GM03348 (cell line): ENCODE measurements at regions not wholly inside any gene's neighbourhood (a gene's known extent, or its start where the extent isn't known, plus 50 kb on each side); places are given as distances from the start of the nearest gene placed in this dataset.
"Not testable (repeated sequence)": the region's sequence is repeated elsewhere in the genome, so short reads cannot be mapped to it uniquely, and the experiment has no call there.

Experiments
- DNase-seq: peaks from one replicate; pipeline ENCODE4 v3.0.0; 2012; ENCODE audit warnings: low spot score

DNA sequence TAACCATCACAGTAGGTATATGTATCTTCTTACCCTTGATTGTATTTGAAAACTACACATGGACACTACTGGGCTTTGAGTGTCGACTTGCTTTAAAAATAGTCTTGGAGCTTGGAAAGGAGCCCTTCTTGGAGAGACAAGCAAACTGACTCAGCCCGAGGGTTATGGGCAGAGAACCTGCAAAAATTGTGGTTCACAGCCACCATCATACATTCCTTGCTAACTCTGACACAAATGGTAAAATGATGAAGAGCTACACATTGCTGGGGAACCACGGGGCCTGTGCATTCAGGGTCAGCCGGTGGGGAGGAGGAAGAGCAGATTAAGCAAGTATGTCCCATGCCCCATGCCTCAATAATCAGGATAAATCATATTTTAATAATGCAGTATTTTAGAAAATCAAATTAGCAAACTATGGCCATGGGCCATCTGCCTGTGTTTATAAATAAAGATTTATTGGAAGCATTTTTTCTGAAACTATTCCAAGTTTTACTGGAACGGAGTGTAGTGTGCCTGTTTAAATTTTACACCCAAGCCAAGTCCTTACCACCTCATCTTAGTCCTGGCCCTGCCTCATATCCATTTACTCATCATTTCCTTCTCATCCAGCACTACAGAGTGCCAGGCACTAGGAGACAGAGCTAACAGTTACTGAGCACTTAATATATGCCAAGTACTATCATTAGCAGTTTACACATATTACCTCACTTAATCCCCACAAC, 195.7 kb downstream of the PALM2AKAP2 start:
- peak; percentile 80 for DNase-seq

DNA sequence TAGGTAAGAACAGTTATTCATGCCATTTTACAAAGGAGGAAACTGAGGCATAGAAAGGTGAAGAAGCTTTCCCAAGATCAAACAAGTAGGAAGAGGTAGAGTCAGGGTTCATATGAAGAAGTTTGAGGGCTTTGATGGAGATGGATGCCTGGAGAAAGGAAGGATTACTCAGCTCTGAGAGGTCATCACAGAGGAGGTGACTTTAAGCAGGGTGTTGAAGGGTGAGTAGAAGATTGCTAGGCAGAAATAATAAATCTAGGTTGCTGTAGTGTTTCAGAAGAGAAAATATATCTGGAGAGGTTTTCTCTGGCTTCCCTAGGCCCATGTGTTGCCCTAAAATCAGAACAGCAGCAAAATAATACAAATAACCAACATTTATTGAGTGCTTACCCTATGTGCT, 196.3 kb downstream of the PALM2AKAP2 start:
- no peak for DNase-seq

DNA sequence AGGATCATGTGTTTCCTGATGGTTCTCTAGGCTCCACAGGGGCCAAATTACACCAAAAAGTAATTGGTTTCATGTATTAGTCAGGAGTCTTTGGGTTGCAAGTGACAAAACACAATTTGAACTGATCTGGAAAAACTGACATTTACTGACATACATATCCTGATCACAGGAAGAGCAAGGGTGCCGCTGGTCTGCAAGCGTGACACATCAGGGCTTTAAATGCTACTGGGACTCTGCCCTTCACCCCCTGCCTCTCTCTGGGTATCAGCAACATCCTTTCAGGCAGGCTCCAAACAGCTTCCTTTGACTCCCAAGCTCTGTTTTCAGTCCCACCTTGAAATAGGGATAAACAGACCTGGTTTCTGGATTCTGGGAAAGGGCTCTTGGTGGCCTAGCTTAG, 197.5 kb downstream of the PALM2AKAP2 start:
- no peak for DNase-seq

DNA sequence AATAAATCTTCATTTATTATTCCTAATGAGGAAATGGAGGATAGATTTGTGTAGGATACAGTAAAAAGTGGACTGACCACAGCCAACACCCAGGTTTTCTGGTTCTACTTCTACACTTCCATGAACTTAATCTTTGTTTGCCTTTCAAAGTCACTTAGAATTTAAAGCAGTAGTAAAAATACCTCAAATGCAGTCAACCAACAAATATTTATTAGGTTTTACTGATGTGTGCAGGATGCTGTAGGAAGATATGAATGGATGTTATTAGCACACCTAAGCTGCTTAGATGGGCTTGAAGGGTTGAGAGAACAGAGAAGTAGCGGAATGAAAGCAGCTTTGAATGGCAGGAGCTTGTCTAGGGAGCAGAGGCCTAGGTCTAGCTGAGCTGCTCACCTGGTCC, 201.1 kb downstream of the PALM2AKAP2 start:
- DNase-seq, result no peak

DNA sequence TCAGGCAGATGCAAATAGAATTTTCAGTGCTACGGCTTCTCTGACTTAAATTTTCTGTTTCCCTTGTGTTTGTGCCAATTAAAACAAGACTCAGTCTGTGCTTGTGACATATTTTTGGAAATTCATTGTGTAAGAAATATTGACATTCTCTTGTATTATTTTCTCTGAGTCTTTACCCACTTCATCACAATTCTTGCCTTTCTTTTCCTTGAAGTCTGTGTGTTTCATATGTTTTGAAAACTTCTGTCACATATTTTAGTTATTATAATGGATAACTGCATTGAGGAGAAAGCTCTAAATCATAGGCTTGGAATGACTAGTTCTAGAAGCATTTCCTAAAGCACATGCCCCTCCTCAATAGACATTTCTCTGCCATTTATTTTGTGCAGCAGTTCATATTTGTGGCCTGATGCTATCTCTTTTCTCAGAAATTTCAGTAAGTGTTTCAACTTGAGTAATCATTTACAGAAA, 206.6 kb downstream of the PALM2AKAP2 start:
- peak; percentile 81 for DNase-seq

DNA sequence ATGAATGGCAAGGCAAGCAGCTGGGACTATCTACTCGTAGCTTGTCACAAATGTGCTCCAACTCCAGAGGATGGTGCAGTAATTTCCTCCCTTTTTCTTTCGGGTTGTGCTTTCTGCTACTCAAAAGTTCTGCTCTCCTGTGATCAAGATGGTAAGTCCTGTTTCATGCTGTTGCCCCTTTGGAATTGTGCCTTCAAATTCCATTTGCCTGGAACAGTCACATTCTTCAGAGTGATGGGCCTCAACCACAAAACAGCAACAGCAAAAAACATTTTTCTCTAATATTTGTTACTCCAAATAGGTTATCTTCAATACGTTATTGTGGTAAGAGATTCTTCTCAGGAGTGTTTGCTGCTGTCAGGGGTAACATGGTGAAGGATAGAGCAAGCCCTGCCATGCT, 209.3 kb downstream of the PALM2AKAP2 start:
- DNase-seq, result peak; percentile 27

DNA sequence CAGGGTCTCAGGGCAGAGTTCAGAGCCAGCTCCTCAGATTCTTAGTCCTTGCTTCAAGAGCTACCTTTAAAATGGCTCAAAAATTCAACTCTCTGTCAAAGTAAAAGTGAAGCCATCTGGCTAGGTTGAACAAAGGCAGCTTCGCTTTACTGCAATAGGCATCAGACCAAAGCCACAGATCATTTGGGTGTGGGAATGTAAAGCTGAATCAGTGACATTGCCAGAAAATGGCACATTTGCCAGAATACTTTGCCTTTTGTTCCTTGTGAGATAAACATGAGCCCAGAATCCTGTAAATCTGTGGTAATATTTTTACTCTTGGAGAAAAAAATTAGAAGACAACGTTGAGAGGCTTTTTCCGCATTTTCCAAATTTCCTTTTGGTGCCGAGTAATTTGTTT, 210.5 kb downstream of the PALM2AKAP2 start:
- DNase-seq, result peak; percentile 12

DNA sequence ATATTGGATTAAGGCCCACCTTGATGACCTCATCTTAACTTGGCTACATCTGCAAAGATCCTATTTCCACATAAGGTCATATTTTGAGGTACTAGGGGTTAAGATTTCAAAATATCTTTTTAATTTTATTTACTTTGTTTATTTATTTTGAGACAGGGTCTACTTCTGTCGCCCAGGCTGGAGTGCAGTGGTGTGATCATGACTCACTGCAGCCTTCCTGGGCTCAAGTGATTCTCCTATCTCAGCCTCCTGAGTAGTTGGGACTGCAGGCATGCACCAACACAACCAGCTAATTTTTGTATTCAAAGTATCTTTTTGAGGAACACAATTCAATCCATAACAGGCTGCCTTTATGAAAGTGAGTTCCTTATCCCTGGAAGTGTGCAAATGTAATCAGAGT, 212.3 kb downstream of the PALM2AKAP2 start:
- DNase-seq, result no peak

DNA sequence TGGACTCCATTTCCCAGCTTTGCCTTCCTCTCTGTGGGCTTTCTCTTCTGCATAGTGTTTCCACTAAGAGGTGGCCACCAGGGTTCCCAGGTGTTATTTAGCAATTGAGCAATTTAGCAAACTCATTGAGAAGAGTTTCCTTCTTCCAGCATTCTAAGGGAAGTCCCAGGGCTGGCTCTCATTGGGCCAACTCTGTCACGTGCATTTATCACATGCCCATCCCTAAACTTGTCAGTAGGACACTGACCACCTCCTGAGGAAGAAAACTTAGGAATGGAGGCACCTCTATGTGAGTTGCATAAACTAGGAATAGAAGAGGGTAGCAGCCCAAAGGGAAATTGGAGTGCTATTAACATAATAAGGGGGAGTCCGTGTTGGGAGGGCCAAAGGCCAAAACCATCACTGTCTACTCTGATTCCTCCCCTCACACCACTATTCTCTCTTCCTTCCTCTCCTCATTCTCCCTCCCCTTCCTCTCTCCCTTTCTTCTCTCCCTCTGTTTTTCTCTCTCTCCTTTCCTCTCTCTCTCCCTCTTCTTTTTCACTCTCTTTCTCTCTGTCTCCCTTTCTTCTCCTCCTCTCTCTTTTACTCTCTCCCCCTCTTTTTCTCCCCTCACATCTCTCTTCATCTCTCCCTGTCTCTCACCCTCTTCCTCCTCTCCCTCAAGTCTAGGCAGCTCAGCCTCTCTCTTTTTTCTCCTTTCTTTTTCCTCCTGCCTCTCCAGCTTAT, 213.4 kb downstream of the PALM2AKAP2 start:
- no peak for DNase-seq

DNA sequence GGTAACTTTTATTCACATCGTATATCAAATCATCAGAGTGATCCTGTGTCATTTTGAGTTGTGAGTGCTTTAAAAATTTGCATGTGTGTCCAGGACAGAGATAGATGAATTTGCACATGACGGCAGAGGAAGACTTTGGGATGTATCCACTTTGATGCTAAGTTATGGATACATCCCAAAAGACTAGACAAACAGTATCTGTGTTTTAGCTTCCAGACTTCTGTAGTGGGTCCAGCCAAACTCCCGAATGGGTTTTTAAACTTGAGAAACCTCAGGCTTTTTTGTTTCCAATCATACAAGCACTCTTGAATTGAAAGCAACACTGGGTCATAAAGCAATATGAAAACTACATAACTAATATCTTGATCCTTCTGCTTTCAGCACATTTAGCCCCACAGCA, 213.8 kb downstream of the C9orf152 start:
- DNase-seq, result no peak

DNA sequence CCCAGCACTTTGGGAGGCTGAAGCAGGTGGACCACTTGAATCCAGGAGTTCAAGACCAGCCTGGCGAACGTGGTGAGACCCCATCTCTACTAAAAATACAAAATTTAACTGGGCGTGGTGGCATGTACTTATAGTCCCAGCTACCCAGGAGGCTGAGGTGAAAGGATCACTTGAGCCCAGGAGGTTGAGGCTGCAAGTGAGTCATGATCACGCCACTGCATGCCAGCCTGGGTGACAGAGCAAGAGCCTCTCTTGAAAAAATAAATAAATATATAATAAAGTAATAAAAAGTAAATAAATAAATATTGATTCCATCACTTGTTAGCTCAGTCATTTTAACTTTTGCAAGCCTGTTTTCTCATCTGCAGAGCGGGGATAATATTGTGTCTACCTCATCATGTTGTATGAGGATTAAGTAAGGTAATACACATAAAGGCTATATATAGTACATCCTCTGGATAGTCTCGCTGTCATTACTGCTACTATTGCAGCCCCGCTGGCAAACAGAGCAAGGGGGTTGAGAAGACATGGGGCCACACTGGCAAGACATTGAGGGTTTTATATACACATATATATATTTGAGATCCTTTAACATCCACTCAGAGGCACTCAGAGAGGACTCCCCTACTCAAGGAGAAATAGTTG, 210.9 kb downstream of the C9orf152 start:
- DNase-seq, result no peak

DNA sequence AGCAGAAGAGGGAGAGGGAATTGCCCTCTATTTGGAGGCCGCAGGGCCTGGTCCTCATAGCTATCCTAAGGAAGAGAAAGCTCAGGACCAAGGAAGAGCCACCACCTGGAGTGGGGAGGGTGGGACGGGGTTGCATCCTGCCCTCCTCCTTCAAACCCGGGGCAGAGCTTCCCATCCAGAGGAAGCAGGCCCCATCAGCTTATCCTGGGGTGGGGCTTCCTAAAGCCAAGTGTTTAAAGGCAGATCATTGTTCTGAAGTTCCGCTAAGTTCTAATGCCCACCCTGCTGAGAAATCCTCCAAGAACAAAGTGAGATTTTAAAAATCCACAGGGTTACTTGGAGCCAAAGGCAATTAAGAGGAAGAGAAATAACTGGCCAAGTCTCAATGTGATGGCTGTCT, 210.3 kb downstream of the C9orf152 start:
- no peak for DNase-seq

DNA sequence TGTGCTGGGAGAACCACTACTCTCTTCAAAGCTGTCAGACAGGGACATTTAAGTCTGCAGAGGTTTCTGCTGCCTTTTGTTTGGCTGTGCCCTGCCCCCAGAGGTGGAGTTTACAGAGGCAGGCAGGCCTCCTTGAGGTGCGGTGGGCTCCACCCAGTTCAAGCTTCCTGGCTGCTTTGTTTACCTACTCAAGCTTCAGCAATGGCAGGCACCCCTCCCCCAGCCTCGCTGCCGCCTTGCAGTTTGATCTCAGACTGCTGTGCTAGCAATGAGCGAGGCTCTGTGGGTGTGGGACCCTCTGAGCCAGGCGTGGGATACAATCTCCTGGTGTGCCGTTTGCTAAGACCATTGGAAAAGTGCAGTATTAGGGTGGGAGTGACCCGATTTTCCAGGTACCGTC, 202.4 kb downstream of the C9orf152 start:
- DNase-seq, result not testable (repeated sequence)

DNA sequence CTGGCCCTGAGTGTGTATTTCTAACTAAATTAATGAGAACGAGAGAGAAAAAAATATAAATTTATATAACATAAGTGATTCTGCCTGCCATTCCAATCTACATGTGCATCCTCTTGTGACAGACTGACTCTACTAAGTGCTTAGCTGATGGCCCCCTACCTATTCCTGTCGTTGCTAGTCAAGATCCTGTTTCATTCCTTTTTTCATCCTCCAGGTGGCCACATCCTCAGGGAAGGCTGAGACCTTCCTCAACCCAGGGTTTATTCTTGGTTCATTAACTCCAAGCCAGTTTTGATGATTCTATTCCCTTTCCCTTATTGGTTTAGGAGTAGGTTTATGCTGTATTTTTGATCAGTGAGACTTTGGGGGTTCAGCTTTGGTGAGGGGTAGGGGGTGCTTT, 201.3 kb downstream of the C9orf152 start:
- no peak for DNase-seq

DNA sequence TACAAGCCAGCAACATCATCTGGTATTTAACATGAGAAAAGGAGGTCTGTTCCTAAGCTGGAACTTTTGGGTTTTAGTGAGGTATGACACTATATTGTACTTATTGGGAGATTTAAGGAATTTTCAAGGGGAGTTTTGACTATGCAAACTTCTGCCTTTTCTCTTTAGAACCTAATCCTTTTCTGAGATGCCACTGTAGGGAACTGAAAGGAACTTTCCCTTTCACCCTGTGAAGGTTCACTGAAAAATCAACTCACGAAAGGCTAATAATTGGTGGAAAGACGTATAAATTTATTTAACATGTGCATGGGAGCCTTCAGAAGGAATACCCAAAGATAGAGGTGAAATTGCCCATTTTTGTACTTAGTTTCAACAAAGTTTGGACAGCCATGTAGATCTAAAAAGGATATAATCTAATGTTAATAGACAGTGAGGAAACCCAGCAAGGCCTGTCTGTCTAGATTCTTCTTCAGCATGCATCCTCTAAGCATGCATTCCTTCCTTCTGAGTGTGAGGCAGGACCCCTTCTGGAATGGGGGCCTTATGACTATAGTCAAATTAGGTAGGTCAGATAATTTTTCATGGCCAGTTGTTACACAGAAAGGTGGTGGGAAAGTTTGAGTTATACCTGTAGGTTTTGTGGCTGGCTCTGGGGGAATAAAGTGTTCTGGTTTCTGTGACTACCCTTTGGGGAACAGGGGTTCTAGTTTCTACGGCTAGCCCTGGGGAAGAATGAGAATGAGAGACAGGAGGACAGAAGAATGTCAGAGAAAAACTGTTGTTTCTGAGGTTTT, 200.3 kb downstream of the C9orf152 start:
- no peak for DNase-seq

DNA sequence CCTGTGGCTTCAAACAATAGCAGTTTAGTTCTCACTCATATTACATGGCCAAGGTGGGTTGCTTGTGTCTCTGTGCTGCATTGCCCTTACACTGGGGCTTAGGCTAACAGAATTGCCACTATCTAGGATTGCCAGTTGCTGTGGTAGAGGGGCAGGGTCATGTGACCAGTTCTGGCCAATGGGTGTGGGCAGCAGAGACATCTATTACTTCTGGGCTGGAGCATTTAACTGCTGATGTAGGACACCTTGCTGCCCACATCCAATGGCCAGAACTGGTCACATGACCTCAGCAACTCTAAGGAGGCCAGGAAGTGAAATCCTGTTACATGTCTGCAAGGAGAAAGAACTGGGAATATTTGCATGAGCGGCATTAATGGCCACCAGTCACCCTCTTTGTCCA, 199.3 kb downstream of the C9orf152 start:
- no peak for DNase-seq

DNA sequence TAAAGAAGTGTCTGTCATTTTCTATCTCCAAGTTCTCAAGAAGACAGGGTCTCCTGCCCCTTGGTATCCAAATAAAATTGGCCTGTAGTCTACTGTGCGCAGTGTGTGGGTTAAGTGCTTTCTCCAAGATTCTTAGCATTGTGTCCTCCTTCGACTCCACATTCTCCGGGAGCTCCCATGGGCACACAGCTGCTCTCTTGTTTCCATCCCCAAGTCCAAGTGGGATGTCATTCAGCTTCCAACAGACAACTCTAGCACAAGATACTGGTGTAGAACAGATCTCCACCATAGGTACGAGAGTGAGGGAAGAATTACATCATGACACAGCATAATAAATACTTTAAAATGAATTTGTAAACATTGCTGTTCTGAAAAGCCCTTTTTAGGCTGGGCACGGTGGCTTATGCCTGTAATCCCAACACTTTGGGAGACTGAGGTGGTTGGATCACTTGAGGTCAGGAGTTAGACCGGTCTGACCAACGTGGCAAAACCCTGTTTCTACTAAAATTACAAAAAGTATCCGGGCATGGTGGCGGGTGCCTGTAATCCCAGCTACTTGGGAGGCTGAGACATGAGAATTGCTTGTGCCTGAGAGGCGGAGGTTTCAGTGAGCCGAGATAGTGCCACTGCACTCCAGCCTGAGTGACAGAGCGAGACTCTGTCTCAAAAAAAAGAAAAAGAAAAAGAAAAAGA, 196.2 kb downstream of the C9orf152 start:
- no peak for DNase-seq

DNA sequence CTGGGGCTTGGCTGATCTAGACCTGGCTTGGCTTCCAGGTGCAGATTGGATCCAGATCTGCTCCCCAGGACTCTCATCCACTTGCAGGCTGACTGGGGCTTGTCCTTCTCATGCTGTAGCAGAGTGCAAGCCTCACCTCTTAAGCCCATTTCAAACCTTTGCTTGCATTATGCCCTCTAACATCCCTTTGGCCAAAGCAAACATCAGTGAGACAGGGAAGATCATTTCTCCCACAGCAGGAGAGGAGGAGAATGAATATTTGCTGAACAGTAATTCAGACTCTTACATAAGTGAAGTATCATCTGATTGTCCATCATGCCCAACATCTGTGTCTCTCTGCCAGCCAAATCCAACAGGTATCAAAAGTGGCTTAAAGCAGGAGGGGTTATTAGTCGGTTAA, 194.9 kb downstream of the C9orf152 start:
- DNase-seq, result no peak

DNA sequence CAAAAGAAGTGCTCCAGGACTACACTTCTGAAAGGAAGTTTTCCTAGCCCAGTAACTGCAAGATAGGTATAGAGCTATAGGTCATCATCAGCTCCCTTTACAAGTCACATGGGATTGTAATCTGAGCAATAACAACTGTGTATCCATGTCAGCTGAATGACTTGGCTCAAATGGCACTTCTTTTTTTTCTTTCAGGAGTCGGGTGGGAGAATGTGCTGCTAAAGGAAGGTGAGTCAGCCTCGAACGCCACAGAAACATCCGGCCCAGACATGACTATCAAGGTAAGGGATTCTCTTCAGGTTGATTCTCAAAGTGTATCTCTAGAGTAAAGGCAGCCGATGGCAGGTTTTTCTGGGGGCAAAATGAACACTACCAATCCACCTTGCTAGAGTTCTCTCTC, 192.2 kb downstream of the C9orf152 start:
- no peak for DNase-seq

DNA sequence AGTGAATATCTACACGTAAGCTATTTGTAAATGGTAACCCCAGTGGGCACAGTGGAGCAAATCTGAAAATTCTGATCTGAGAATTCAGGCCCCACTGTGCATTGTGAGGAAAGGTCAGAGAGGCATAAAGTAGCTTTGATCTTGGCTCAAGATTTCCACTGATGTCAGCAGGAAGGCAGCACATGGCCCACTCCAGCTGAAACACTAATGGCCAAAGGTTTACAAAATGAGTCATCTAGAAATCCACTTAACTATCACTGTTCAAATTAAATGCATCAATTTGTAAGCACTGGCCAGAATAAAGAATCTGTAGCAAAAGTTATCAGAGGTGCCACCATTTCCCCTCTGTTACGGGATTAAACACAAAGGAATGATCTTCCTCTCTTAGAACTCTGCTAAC, 191.6 kb downstream of the C9orf152 start:
- DNase-seq, result no peak

DNA sequence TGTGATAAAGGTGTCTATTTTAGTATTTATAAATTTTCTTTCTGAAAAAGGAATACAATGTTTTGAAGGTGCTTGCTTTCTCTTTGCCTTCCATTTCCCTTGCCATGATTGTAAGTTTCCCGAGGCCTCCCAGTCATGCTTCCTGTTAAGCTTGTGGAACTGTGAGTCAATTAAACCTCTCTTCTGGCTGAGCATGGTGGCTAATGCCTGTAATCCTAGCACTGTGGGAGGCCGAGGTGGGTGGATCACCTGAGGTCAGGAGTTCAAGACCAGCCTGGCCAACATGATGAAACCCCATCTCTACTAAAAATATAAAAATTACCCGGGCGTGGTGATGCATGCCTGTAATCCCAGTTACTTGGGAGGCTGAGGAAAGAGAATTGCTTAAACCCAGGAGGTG, 187.7 kb downstream of the C9orf152 start:
- not testable (repeated sequence) for DNase-seq

DNA sequence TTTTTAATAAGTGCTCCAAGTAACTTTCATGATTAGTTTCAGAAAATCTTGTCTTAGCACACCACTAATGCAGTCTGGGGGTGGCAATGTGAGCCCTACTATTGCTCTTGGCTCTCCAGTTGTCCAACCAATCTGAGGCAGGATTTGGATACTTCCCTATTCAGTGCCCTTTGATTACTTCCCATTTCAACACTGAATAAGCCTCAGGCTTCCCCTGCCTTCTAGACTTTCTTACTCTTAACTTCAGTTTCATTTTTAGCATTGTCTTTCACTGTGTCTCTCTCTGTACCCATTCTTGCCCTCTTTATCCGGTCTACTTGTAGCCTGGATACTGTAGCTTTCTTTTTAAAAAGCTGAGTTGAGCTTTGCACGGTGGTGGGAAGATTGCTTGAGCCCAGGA, 186.1 kb downstream of the C9orf152 start:
- DNase-seq, result no peak
